Erythroblast (primary cell): ENCODE measurements at regions not wholly inside any gene's neighbourhood (a gene's known extent, or its start where the extent isn't known, plus 50 kb on each side); places are given as distances from the start of the nearest gene placed in this dataset.
"Not testable (repeated sequence)": the region's sequence is repeated elsewhere in the genome, so short reads cannot be mapped to it uniquely, and the experiment has no call there.

ENCODE experiments used
- GATA1 ChIP-seq: IDR thresholded peaks from 2 replicates; pipeline ENCODE4 v1.6.1; 2011; ENCODE audit warnings: low read depth, mild to moderate bottlenecking, control low read depth, low read length, moderate library complexity
- POLR2A ChIP-seq: IDR thresholded peaks from 2 replicates; pipeline ENCODE4 v1.6.1; 2011; ENCODE audit warnings: mild to moderate bottlenecking, low read length

DNA sequence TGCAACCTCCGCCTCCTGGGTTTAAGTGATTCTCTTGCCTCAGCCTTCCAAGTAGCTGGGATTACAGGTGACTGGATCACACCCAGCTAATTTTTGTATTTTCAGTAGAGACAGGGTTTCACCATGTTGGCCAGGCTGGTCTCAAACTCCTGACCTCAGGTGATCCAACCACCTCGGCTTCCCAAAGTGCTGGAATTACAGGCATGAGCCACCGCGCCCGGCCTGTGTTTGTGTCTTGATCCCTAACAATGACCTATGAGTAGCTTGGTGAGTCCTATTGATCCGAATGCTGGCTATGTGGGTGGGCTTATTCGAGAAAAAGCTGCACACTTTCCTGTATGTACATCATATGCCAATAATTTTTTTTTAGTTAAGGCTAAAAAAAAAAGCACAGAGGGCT is 58.5 kb upstream of the FGF3 start:
- not testable (repeated sequence) for TF ChIP-seq POLR2A, GATA1
